Activated CD8-positive, alpha-beta memory T cell treated with anti-CD3 and anti-CD28 coated beads for 36 hours (primary cell): ENCODE measurements at regions not wholly inside any gene's neighbourhood (a gene's known extent, or its start where the extent isn't known, plus 50 kb on each side); places are given as distances from the start of the nearest gene placed in this dataset.

Experiments
- CTCF ChIA-PET: fragments of 350-600 bp; sonication (Branson Sonifier 250); formaldehyde crosslinking; loops from one replicate; lab custom pipeline; 2021; ENCODE audit warnings: antibody characterized with exemption; lab: Charles Lee
- POLR2A ChIA-PET: fragments of 350-600 bp; sonication (Branson Sonifier 250); formaldehyde crosslinking; loops from one replicate; lab custom pipeline; 2021; ENCODE audit warnings: antibody characterized with exemption; lab: Charles Lee

- CTCF ChIA-PET: interaction anchor here (0.6 kb wide), 1 partner anchor 124 kb away, joined by 3 read pairs; no protein-coding TSS in a partner anchor
- POLR2A ChIA-PET: no interaction called here
These were observed 117.5 kb upstream of the ARHGEF3 start for GRCh38 chr3:56919137-56919796.

- POLR2A ChIA-PET: interaction anchor here (0.9 kb wide), 1 partner anchor 10 kb away, joined by 3 read pairs; no protein-coding TSS in a partner anchor
- CTCF ChIA-PET: interaction anchor here (1.1 to 1.3 kb wide), 4 partner anchors 50 to 118 kb away, joined by 3 to 4 read pairs (median 3); partner anchors contain the start of gene ARHGEF3
These were observed 116.4 kb upstream of the ARHGEF3 start for GRCh38 chr3:56918111-56918568.

- POLR2A ChIA-PET: interaction anchor here (0.6 to 2.6 kb wide), 9 partner anchors 8 to 166 kb away, joined by 3 to 14 read pairs (median 4); partner anchors contain the start of gene ARHGEF3
- CTCF ChIA-PET: interaction anchor here (1.1 to 1.3 kb wide), 5 partner anchors 51 to 117 kb away, joined by 3 to 5 read pairs (median 3); partner anchors contain the start of gene ARHGEF3
These were observed 115.8 kb upstream of the ARHGEF3 start for GRCh38 chr3:56917361-56918110.

GRCh38 chr3:56916716-56917360 is 115.1 kb upstream of the ARHGEF3 start:
- CTCF ChIA-PET: interaction anchor here (1.1 to 2.9 kb wide), 4 partner anchors 39 to 116 kb away, joined by 3 to 13 read pairs (median 4); no protein-coding TSS in a partner anchor
- POLR2A ChIA-PET: interaction anchor here (0.6 to 2.6 kb wide), 9 partner anchors 9 to 165 kb away, joined by 3 to 14 read pairs (median 5); partner anchors contain the start of gene ARHGEF3

- POLR2A ChIA-PET: interaction anchor here (0.9 to 2.6 kb wide), 6 partner anchors 9 to 118 kb away, joined by 4 to 14 read pairs (median 6); partner anchors contain the start of gene ARHGEF3
These were observed 114.3 kb upstream of the ARHGEF3 start for GRCh38 chr3:56915966-56916586.

GRCh38 chr3:56914646-56915045 is 112.9 kb upstream of the ARHGEF3 start:
- CTCF ChIA-PET: interaction anchor here (1.4 to 2.9 kb wide), 4 partner anchors 36 to 114 kb away, joined by 3 to 13 read pairs (median 6); no protein-coding TSS in a partner anchor
- POLR2A ChIA-PET: interaction anchor here (0.5 to 2.5 kb wide), 5 partner anchors 13 to 236 kb away, joined by 3 to 6 read pairs (median 4); no protein-coding TSS in a partner anchor

More at GRCh38 chr3:56915966-56916586, 114.3 kb upstream of the ARHGEF3 start:
- CTCF ChIA-PET: interaction anchor here (0.5 to 2.9 kb wide), 5 partner anchors 38 to 209 kb away, joined by 3 to 13 read pairs (median 5); no protein-coding TSS in a partner anchor

GRCh38 chr3:56911363-56911762 is 109.6 kb upstream of the ARHGEF3 start:
- ChIA-PET POLR2A (no interaction called here), CTCF (interaction anchor here (0.6 to 0.7 kb wide), 2 partner anchors 9 to 14 kb away, joined by 3 read pairs; no protein-coding TSS in a partner anchor)

- POLR2A ChIA-PET: no interaction called here
- CTCF ChIA-PET: no interaction called here
These were observed 107.6 kb upstream of the ARHGEF3 start for GRCh38 chr3:56909349-56909748.

- ChIA-PET POLR2A (no interaction called here), CTCF (no interaction called here)
These were observed 106.3 kb upstream of the ARHGEF3 start for GRCh38 chr3:56908004-56908403.

GRCh38 chr3:56904552-56905215 is 102.9 kb upstream of the ARHGEF3 start:
- CTCF ChIA-PET: interaction anchor here (0.6 kb wide), 1 partner anchor 43 kb away, joined by 3 read pairs; no protein-coding TSS in a partner anchor
- POLR2A ChIA-PET: no interaction called here

- ChIA-PET POLR2A (interaction anchor here (1.2 kb wide), 1 partner anchor 14 kb away, joined by 4 read pairs; no protein-coding TSS in a partner anchor), CTCF (interaction anchor here (0.9 to 1.4 kb wide), 3 partner anchors 9 to 118 kb away, joined by 3 read pairs; no protein-coding TSS in a partner anchor)
These were observed 101.6 kb upstream of the ARHGEF3 start for GRCh38 chr3:56903231-56903782.

GRCh38 chr3:56902468-56903160 is 100.9 kb upstream of the ARHGEF3 start:
- ChIA-PET CTCF (interaction anchor here (1.2 to 1.4 kb wide), 2 partner anchors 9 to 118 kb away, joined by 3 read pairs; no protein-coding TSS in a partner anchor), POLR2A (interaction anchor here (1.2 kb wide), 1 partner anchor 15 kb away, joined by 4 read pairs; no protein-coding TSS in a partner anchor)

GRCh38 chr3:56900801-56901200 is 99.1 kb upstream of the ARHGEF3 start:
- CTCF ChIA-PET: no interaction called here

GRCh38 chr3:56899851-56900250 is 98.1 kb upstream of the ARHGEF3 start:
- ChIA-PET CTCF (no interaction called here), POLR2A (no interaction called here)

More at GRCh38 chr3:56900801-56901200, 99.1 kb upstream of the ARHGEF3 start:
- POLR2A ChIA-PET: no interaction called here

- POLR2A ChIA-PET: no interaction called here
- CTCF ChIA-PET: no interaction called here
These were observed 97.3 kb upstream of the ARHGEF3 start for GRCh38 chr3:56899078-56899477.

- CTCF ChIA-PET: no interaction called here
- POLR2A ChIA-PET: no interaction called here
These were observed 94.6 kb upstream of the ARHGEF3 start for GRCh38 chr3:56896357-56896756.
